ENCODE measurements at regions not wholly inside any gene's neighbourhood (a gene's known extent, or its start where the extent isn't known, plus 50 kb on each side); places are given as distances from the start of the nearest gene placed in this dataset.
"Not testable (repeated sequence)": the region's sequence is repeated elsewhere in the genome, so short reads cannot be mapped to it uniquely, and the experiment has no call there.

- no peak for DNase-seq (ENCODE audit: low read depth in 4 of 4, low spot score in 3 of 4)
These were observed 127.1 kb downstream of the MRPS30 start for GRCh38 chr5:44935871-44936270.

DNA sequence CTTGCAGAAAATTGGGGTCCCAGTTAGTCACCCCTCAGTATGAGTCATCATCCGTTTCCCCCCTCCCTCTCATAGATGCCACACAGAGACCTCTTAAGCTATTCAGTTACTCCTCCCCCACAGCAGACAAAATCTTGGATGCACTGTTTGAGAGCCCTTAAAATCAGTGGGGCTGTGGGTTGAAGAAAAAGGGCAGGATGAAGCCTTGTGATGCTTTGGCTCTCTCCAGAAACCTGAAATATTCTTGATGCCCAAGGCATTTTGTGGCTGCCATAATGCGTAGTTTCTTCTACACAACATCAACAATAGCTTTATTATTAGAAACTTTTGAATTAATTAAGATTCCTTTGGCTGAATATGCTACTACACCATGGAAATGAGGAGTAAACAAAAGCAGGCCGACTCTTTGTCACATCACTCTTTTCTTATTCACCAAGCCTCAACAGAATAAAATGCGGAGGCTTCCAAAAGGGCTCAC lies 133.8 kb downstream of the MRPS30 start:
- no peak for DNase-seq (ENCODE audit: low read depth in 4 of 4, low spot score in 3 of 4)

DNA sequence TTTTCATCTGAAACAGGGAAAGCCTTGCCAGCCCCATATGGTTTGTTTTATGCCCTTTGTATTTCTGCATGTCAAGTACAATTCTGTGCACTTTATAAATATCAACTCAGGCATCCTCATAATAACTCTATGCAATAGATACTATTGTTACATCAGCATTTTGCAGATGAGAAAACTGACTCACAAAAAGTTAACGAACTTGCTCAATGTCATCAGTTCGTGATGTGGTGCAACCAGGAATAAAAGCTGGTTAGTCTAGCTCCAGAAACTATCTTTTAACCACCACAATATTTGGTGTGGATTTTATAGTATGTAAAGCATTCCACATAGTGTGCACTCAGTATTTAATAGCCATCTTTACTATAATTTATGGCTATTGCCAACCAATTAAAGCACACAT lies 134.9 kb downstream of the MRPS30 start:
- DNase-seq (ENCODE audit: low read depth in 4 of 4, low spot score in 3 of 4), result no peak

- no peak for DNase-seq (ENCODE audit: low read depth in 4 of 4, low spot score in 3 of 4)
These were observed 137.0 kb downstream of the MRPS30 start for GRCh38 chr5:44945743-44946142.

DNA sequence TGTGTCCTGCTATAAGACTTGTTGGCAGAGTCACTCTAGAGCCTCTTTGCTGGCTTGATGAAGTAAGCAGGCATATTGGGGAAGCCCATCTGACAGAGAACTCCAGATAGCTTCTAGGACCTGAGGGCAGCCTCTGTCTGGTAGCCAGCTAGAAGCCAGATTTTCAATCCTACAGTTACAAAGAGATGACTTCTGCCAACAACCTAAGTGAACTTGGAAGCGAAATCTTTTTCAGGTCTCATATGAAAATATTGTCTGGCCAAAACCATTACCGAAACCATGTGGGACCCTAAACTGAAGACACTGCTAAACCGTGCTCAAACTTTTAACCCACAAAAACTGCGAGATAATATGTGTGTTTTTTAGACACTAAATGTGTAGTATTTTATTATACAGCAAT lies 140.9 kb downstream of the MRPS30 start:
- DNase-seq (ENCODE audit: low read depth in 4 of 4, low spot score in 3 of 4), result no peak

DNA sequence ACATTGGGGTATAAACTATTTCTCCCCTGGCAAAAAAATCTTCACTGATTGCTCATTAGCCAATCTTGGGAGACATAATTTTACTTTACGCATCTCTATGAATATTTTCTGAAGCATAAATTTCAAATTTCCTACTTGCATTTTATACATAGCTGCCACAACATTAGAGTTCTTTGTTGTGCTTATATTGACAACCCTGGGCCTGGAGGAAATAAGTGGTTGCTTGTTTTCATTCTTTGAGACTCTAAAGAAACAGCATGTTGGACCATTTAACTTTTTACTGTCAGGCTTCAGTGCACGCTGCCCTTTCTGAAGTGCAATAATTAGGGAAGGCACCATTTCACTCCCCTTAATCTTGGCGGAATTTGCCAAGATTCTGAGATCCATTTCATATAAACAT lies 142.6 kb downstream of the MRPS30 start:
- DNase-seq (ENCODE audit: low read depth in 4 of 4, low spot score in 3 of 4), result no peak

DNA sequence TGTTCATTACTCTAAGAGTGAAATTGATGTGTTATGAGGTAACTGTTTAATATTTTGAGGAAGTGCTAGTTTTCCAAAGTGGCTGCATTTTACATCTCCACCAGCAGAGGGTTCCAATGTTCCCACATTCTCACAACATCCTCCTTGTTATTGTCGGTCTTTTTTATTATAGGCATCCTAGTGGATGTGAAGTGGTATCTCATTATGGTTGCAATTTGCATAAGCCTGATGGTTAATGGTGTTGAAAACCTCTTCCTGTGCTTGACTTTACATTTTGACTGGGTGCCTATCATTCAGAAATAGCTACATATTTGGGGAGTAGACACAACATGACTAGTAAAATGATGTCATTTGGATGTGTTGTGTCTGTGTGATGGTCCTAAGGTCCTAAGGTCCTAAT lies 143.6 kb downstream of the MRPS30 start:
- DNase-seq (ENCODE audit: low read depth in 4 of 4, low spot score in 3 of 4), result no peak

GRCh38 chr5:44953078-44953477 lies 144.3 kb downstream of the MRPS30 start:
- no peak for DNase-seq (ENCODE audit: low read depth in 4 of 4, low spot score in 3 of 4)

- not testable (repeated sequence) for DNase-seq (ENCODE audit: low read depth in 4 of 4, low spot score in 3 of 4)
These were observed 150.3 kb downstream of the MRPS30 start for GRCh38 chr5:44958943-44959454.

DNA sequence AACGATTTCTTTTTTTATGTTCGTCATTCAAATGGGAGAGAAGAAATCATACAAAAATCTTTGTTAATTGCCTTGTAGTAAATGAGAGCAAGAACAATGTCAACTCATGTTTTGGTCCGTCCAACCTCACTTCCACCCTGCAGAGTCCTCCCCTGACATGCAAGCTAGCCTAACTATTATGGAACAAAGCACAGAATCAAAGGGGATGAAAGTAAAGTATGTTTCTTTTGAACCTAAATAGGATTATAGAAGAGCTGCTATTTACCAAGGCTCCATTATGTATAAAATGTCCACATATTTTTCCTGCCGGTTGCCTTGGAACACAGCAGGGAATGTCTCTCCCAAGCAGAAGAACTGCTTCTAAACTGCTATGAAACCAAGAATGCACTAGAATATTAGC lies 161.1 kb downstream of the MRPS30 start:
- DNase-seq (ENCODE audit: low read depth in 4 of 4, low spot score in 3 of 4), result no peak

- DNase-seq (ENCODE audit: low read depth in 4 of 4, low spot score in 3 of 4), result not testable (repeated sequence)
These were observed 162.2 kb downstream of the MRPS30 start for GRCh38 chr5:44970963-44971362.

DNA sequence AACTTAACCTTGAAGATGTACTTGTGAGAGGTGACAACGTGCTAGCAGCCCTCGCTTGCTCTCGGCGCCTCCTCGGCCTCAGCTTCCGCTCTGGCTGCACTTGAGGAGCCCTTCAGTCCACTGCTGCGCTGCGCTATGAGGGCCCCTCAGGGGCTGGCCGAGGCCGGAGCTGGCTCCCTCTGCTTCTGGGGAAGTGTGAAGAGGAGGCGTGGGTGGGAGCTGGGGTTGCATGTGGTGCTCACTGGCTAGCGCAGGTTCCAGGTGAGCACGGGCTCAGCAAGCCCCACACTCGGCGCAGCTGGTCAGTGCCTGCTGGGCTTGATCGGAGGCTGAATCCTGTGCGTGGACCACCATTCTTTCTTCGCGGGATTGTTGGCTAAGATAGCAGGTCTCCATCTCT lies 166.1 kb downstream of the MRPS30 start:
- DNase-seq (ENCODE audit: low read depth in 4 of 4, low spot score in 3 of 4), result no peak

- DNase-seq (ENCODE audit: low read depth in 4 of 4, low spot score in 3 of 4), result no peak
These were observed 173.0 kb downstream of the MRPS30 start for GRCh38 chr5:44981708-44982107.

GRCh38 chr5:44983006-44983405 lies 174.3 kb downstream of the MRPS30 start:
- no peak for DNase-seq (ENCODE audit: low read depth in 4 of 4, low spot score in 3 of 4)

GRCh38 chr5:44987026-44987425 lies 178.3 kb downstream of the MRPS30 start:
- no peak for DNase-seq (ENCODE audit: low read depth in 4 of 4, low spot score in 3 of 4)

DNA sequence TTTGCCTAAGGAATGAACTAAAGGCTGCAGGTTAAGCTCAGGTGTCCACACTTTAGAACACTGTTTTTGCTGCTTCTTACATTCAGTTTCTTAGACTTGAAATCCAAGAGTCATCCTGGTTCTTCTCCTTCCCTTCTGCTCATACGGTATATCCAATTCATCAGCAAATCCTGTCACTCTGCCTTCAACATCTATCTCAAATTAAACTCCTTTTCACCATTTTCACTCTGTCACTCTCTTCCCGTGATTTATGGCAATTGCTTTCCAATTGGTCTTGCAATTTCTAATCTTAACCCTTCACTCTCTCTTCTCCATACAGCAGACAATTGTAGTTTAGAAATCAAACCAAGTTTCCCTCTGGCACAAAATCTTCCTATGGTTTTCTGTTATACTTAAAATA lies 182.9 kb downstream of the MRPS30 start:
- DNase-seq (ENCODE audit: low read depth in 4 of 4, low spot score in 3 of 4), result no peak

DNA sequence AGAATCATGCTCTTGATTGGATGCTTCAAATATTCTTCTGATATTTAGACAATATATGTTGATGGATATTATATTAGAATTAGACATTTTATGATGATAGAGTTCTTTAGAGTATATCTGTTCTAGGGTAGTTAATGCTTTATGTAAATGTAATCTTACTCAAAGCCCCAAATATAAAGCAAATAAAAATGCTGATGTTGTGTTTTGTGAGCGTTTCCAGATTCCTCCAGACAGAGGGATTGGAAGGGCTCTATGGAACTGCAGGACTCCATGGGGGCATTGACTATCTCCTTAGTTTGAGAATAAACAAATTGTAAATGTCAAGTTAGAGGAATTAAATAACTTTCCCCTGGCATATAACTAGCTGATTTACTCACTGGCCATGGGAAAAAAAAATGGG lies 184.5 kb downstream of the MRPS30 start:
- DNase-seq (ENCODE audit: low read depth in 4 of 4, low spot score in 3 of 4), result no peak

DNA sequence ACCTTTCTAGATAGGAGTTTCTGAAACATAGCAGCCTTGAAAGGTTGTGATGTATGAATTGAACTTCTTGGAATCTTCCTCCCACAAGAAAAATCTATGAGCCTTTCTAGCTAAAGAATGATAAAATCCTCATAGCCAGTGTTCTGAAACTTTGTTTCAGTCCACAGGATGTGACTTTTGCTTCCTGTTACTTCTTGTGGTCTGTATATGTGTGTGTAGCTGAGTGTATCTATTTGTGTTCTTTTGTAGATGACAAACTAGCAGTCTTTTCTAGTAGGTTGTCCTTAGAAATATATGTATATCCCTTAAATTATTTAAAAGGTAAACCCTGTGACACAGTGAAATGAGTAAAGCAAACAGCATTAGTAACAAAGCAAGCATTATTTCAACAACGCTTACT lies 188.8 kb downstream of the MRPS30 start:
- DNase-seq (ENCODE audit: low read depth in 4 of 4, low spot score in 3 of 4), result no peak

- DNase-seq (ENCODE audit: low read depth in 4 of 4, low spot score in 3 of 4), result not testable (repeated sequence)
These were observed 198.4 kb downstream of the MRPS30 start for GRCh38 chr5:45007102-45007501.

DNA sequence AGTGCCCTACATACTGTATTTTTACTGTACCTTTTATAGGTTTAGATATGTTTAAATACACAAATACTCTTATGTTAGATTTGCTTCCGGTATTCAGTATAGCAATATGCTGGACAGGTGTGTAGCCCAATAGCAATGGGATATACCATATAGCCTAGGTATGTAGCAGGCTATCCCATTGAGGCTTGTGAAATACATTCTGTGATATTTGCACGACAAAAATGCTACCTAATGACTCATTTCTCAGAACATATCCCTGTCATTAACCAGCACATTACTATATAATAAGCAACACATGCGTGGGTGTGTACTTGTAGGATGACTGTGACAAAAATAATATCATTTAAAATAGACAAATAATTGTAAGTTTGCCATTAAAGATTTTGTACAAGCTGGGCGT lies 208.8 kb downstream of the MRPS30 start:
- DNase-seq (ENCODE audit: low read depth in 4 of 4, low spot score in 3 of 4), result no peak

DNA sequence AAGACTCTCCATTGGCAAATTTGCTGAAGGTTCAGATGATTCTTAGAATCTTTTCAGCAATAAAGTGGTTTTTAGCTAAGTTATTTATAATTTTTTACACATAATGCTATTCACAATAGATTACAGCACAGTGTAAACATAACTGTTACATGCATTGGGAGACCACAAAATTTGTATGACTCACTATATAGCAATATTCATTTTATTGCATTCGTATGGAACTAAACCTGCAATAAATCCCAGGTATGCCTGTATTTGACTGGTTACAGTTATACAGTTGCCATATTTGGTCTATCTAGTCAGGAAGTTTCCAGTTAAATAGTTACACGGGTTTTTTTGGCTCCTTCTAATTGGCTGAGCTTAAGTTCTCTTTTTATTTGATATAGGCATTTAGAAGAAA lies 220.8 kb downstream of the MRPS30 start:
- no peak for DNase-seq (ENCODE audit: low read depth in 4 of 4, low spot score in 3 of 4)

DNA sequence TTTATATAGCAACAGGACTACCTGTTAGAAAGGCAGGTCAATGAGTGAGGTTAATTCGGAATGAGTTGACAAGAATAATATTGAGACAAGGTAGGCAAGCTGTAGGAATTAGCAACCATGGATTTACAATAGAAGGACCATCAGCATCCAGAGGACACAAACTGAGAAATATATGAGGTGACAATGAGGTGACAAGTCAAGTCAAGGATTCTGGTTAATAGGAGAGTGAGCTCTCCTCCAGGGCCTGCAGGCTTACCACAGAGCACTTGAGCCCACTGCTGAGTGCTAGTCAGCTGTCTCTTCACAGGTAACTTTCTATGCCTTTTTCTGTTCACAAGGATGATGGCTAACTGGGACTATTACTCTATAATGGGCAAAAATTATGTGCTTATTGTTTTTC lies 227.2 kb downstream of the MRPS30 start:
- no peak for DNase-seq (ENCODE audit: low read depth in 4 of 4, low spot score in 3 of 4)

DNA sequence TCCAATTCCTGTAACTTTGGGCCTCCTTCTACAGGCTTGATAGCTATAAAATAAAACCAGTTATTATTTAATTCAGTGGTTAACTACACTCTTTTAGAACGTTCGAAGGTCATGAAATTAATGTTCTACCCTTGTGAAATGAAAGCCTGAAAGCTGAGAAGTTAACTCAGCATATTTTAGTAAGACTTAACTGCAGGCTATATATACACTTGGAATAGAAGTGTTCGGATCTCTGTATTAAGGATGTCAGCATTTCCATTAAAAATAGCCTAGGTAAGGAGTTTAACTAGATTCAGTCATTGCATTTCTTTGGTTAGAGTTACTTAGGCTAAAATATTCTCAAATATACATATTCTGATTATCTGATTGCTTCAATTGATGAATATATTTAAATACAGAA lies 229.2 kb downstream of the MRPS30 start:
- DNase-seq (ENCODE audit: low read depth in 4 of 4, low spot score in 3 of 4), result no peak
